GF-D8 (cell line): ENCODE measurements at regions not wholly inside any gene's neighbourhood (a gene's known extent, or its start where the extent isn't known, plus 50 kb on each side); places are given as distances from the start of the nearest gene placed in this dataset.

ENCODE experiments used
- DNase-seq: peaks from one replicate; lab custom pipeline; 2025; lab: John Stamatoyannopoulos, UW

DNA sequence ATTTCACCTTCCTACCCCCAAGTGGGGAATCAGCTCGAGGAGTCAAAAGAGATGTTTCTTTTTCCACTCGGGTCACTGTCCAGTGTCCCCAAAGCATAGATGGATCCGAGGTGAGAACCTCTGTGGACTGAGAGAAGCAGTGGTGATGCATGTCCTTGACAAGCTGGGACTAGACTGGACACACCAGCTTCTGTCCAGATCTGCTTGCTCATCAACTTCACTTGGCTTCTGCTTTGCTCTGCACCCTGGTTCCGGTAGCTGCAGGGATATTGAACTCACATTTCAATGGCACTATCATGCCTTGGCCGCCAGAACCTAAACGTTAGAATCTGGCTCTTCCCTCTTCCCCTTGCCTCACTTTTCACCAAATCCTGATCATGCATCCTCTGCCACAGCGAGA is 50.3 kb upstream of the CXCL12 start:
- DNase-seq = no peak

DNA sequence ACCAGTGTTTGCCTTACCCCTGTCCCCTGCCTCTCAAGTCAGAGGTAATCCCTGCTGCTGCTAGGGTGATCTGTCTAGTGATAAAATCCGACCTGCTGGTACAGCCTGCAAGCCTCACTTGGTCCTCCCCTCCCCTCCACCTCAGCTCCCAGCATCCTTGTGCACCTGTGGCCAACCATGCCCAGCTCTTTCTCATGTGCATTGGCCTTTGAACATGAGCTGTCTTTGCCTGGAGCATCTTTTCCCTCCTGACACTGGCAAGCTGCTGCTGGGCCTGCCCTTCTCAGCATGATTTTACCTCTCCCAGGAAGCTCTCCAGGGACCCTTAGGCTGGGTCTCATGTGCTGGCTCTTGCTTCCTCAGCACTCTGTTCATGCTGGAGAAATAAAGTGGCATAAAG is 51.3 kb upstream of the CXCL12 start:
- DNase-seq = no peak

DNA sequence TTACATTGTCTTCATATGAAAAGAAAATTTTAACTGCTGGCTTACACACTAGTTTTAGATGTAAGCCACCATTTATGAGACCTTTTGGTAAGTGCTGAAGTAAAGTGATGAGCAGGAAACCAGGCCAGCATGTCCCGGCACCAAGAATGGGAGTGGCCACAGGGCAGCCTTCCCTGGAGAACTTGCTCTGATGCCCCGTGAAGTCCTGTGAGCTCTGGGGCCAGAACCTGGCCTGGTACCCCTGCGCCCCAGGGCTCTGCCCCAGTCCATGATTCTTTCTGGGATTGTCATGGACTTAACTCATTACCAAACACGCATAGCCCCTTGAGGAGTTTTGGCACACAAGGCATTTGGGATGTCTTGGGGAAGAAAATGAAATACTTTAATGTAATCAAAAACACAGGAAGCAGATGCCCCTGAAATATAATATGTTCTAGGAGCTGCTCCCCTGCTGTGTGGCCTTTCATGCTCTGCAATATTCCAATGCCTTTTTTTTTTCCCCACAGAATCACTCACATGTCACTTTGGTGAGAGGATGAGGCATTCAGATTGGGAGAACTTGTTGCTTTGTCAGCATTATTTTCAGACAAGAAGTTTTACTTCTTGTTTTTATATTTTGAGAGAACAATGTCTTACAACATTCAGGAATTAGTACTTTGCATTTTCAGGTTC is 53.1 kb upstream of the CXCL12 start:
- DNase-seq = no peak

DNA sequence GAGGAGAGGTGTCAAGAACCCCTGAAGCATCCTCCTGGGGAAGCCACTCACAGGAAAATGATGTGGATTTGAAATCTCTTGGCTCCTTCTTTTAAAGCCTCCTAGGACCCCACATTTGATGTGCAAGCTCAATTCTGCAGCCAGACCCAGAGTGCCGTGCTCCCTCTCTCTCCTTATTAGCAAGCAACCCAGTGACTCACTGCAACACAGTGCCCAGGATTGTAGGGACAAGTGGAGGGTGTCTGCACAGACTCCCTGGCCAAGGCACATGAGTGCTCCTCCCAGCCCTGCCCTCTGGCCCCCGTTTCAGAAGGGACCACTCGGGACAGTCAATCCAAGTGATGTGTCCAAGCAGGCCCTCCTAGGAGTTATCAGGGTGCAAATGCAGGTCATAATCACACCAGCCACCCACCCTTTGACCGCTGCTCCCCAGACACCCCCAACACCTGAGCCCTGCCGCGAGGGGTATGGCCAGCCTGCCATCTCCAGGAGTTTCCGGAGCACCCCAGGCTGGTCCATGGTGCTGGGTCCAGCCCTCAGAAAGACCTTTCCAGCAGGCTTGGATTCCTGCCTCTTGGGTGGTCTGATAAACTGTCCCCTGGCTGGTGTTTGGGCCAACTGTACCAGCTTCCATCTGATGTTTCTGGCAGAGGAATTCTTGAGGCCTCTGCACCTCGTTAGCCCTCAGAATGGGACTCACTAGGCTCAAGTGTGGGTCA is 54.5 kb upstream of the CXCL12 start:
- no peak for DNase-seq

DNA sequence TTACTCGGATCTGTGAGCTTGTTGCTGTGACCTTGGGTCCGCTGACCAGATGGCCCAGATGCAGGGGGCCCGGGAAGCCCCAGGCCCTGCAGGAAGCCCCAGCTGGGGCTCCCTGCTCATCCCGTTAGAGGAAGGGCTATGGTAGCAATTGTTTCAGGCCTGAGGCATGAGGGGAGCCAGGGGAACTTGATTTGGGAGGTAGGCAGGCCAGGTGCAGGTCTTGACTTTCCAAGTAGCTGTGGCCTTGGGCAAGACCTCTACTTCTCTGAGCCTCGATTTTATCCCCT is 55.0 kb upstream of the CXCL12 start:
- DNase-seq = no peak

DNA sequence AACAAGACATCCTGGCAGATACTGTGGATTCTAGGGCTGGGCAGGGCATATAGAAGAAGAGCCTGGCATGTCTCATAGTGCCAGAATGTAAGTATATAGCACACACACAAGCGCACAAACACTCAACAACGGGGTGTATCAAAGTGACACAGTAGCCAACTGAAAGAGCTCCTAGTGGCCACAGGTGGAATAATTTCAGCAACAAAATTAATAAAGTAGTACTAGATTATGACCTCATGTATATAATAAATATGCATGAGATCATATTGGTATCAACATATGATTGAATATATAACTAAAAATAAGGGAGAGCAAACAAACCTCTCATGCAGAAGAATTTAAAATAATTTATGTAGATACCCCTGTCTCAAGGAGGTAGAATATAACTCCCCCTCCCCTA is 72.4 kb upstream of the CXCL12 start:
- DNase-seq = no peak

DNA sequence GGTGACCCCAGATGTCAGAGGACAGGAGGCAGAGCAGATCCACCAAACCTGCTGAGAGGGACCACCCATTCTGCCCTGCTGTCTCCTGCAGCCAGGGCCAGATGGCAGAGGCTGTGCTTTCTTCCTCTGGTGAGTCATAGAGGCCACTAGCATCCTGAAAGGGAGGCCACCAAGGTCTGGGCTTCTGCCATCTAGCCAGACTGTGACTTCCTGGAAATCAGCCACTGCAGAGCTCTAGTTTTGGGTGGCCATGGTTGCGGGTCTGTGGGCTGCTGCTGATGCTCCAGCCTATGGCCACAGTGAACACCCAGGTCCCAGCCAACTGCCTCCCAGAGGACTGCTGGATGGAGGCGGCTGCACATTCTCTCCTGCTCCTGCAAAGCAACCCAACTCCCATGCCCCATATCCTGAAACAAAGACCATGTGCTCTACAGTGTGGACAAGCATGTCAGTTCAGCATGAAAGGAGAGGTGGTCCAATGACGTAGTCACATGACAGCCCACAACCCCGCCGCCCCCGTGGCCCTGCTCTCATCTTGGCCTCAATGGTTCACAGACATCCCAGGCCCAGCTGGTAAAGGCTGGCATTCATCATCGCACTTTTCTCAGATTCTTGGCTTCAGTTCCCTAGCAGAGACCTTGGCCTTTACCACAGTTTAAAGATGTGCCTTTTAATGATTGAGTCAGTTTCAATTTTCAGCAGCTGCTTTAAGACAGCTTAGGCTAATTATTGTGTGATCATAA is 73.9 kb upstream of the CXCL12 start:
- no peak for DNase-seq

DNA sequence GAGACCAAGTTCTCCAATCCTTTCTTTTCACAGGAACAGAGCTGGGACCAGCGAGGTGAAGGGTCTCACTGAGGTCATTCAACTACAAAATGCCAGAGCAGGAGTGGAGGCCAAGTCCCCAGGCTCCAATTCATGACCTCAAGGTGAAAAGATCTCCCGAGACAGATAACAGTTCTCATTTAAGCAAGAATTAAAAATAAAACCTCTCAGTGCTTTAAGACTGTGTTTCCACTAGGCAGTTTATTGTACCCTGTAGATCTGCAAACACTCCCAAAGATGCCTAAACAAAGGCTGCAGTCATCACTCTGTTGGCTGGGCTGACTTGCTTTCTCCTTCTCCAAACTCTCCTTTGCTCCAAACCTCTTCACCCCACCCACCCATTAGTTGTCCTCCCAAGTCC is 74.8 kb upstream of the CXCL12 start:
- no peak for DNase-seq

DNA sequence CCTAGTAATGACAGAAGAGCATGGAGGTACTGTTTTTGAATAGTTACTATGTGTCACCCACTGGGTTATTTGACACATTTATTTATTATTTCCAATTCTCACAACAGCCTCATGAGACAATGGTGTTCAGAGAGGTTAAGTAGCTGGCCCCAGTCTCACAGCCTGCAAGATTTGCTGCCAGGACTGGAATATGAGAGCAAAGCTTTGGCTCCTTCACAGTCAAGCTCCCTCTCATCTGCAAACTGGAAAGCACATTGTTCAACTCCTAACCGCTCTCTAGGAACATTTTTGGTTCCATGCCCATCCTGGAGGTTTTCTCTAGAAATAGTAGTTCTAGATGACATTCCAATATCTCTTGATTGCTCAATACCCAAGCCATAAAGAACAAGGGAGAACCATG is 75.5 kb upstream of the CXCL12 start:
- DNase-seq = no peak

DNA sequence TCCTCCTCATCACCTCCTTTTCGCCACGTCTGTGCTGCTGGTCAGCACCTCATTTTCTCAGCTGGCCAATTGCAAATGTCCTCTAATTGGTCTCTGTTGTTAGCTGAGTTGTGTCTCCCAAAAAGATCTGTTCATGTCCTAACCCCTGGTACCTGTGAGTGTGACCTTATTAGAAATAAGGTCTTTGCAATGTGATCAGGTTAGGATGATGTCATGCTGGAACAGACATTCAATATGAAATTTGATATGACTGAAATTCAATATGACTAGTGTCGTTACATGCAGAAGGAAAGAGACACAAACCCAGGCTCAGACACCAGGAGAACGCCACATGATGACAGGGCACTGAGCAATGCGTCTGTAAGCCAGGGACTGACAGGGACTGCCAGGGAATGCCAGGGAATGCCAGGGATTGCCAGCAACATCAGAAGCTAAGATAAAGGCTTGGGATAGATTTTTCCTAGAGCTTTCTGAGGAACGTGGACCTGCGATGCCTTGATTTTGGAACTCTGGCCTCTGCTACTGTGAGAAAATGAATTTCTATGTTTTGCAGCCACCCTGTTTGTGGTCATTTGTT is 77.5 kb upstream of the CXCL12 start:
- no peak for DNase-seq

DNA sequence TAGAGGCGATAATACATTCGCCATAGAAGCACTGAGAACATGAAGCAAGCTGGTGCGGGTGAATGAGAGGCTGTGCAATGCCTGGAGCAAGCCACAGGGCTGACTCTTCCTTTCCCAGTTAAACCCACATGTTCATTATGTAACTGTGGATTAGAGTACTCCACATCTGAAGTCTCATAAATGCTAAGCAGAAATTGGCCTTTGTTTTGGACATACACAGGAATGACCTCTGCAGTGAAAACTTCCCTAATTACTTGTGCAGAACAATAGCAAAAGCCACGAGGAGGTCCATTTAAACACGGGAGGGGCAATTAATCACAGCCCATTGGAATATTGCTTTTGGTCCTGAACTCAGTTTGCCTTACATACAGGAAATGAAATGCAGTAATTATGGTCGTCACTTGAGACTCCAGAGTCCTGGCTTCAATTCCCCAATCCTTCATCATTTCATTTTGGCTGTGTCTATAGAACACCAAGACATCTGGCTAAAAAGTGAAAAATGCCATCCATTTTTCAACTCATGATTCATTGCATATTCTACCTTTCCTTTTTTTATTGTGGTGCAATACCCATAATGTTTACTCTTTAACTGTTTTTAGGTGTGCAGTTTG is 78.7 kb upstream of the CXCL12 start:
- no peak for DNase-seq

DNA sequence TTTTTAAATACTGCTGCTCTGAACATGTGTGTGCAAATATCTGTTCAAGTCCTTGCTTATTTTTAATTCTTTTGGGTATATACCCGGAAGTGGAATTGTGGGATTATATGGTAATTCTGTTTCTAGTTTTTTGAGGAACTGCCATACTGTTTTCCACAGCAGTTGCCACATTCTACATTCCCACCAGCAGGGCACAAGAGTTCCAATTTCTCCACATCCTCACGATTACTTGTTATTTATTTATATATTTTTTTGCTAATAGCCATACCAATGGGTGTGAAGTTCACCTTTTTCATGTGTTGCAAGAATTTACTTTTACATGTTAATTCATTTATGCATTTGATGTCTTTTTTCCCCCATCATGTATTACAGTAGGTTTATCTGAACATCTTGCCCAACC is 79.6 kb upstream of the CXCL12 start:
- no peak for DNase-seq

DNA sequence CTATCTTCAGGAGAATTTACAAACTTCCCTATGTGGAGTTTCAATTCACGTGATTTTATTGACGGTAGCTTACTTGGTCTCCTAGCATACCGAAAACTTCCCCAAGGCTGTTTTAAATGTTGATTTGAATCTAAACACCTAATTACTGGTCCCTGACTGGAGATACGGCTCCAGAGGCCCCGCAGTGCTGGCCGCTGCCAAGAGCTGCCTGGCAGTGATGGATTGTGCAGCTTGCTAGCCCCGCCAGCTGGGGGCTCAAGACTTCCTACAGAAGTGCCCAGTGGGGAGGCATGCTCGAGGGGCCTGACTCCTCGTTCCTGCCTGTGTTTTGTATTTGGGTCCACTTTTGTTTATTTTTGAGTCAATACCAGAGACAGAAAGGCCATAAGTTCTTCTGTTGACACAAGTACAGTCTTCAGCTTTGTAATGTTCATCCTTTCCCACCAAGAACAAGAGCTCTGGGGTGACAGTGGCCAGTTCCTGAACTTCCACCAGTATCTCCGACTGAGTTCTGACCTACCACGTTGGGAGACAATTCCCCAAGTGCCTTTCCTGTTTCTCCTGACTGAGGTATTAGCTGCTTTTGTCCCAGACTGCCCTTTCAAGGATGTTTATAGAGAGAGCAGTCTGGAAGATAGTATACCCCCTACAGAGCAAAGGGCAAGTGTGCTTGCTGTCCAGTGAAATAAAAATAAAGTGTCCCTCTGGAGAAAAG is 80.7 kb upstream of the CXCL12 start:
- no peak for DNase-seq

DNA sequence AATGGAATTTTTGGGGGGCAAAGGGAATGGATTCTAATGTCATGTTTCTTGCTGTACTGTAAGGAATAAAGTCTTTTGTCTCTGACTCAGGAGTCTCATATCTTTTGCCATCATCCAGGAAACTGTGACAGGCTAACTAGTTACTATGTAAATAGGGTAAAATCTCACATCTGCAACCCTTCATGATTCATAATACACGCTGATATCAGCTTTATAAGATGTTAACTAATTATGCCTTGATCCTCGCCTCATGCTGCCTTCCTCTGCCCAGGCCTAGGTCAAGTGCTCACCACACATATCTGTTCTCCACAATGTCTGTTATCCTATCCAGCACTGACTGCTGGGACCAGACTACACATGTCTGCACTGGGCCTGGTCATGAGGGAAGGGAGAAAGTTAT is 81.3 kb upstream of the CXCL12 start:
- no peak for DNase-seq

DNA sequence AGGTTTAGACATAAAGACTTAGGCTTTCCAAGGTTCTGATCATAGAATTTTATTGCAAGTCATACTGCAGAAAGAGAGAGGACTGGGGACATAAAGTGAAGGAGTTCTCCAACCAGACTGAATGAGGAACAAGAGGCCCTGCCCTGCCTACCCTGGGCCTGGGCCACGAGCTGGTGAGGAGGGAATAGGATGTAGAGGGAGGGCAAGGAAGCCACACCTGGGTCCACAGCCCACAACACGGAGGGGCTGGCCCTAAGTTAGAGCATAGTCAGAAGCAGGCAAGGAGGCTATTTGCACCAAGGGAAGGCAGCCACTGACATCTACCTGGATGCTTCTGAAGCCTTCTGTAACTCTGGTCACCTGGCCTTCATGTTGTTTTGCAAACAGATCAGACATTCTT is 82.2 kb upstream of the CXCL12 start:
- DNase-seq = no peak

DNA sequence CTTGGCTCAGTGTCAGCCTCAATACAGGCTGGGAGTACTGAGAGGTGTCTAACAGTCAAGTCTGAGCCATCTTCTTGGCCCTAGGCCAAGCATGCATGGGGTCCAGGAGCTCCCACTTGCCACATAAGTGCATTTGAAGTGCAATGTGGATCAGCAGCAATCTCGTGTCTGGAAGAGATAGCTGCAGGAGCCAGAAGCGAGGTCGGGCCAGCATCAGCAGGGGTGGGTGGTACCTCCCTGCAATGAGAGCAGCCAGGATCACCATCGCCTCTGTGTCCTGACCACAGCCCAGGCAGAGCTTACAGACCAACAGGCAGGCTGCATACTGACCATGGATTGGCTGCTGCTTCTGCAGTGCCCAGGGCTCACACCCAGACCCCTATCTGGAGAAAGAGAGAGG is 83.0 kb upstream of the CXCL12 start:
- no peak for DNase-seq

DNA sequence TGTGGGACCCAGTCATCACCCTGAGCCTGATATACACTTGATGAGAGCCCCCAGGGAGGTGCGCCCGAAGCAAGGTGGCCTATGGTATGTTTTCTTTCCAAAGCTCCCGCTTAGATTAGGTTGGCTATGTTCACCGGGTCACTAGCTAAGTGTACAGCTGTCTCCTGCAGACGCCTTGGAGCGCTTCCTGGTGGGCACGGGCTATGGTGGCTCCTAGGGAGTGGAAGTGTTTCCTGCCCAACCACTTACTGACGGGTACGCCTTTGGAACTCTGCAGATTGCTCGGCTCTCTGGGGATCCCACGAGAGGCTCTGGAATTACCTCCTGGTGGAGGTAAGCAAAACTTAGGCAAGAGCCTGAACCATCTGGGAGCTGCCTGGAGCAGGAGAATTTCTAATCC is 83.6 kb upstream of the CXCL12 start:
- DNase-seq = no peak

DNA sequence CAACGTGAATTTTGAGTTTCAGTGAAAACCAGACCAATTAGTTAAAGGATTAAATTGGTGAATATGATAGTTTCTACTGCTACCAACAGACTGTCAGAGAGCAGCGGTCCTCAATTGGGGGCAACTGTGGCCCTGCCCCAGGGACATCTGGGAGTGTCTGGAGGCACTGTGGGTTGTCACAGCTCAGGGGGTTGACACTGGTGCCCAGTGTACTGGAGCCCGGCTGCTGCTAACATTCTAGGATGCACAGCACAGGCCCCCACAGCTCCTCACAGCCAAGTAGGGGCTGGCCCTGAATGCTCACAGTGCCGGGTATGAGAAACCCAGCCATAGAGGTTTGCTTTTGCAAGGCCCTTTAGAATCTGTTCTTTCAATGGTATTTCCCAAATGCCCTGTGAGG is 84.1 kb upstream of the CXCL12 start:
- DNase-seq = no peak

DNA sequence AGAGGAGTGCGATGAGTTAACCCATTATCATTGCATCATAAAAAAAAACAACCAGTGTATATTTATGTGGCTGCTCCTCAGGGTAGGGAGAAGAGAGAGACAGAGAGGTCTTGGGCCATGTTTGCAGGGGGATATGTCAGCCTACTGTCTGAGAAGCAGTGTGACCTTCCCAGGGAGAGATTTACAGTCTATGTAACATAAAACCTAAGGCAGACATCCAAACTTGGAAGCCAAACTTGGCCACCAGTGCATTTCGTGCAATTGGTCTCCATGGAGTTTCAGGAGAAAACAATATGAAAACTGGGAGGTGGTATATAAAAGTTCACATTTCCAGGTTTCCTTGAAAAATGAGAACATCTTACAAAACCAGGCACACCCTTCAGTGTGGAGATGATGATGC is 85.9 kb upstream of the CXCL12 start:
- DNase-seq = no peak

DNA sequence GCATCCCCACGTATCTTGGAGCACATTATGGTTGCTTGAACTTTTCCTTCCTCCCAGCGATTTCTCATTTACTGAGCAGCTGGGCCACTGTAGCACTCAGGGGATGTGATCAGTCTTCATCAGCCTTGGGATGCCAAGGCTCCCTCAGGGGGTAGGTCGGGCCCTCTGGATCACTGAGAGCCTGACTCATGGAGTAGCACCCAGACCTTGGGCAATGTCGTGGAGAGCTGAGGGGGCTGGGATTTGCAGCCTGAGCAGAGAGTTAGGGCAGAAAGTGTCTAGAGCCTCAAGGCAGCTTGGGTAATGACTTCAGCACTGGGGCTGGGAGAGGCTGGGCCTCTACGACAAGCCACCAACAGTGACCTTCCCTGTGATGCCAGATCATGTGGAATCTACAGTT is 86.5 kb upstream of the CXCL12 start:
- no peak for DNase-seq

DNA sequence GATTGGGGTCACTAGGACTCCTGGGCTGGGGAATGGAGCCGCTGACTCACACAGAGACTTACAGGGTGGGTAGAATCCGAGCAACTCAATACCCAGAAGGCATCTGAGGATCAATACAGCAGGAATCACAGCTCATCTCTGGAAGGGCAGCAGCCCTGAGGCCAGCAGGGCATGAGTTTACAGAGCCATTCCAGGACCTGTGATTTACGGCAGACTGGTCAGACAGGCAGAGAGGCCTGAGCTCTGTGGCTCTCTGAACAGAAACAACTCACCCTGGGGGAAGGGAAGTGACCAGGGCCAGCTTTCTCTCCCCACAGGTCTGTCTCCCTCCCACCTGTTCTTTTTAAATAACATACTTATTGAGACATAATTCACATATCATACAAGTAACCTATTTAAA is 88.2 kb upstream of the CXCL12 start:
- DNase-seq = no peak

DNA sequence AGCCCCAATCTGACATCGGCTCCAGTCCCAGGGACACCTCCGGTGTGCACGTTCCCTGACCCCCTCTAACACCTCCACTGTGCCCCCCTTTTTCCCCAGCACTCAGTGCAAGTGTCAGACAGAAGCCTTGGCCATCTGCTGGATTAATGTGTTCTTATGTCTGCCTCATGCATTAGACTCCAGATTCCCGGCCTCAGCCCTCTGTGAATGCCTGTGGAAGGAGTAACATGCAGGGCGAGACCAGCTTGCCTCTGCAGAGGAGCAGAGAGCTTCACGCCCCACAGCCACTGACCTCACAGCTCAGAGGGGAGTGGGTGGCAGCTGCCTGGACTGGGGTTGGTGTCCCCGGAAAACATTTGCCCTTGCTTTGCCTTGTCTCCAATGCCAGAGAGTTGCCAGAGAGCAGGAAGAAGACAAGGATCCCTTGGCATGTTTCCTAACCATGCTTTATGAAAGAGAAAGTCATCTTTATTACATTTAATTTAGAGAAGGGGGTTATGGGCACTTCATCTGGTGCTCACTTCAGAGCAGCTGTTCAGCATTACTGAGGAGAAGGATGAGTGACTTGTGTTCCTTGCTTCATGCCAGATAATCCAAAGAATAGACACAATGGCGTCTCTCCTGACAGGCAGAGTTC is 91.6 kb upstream of the CXCL12 start:
- no peak for DNase-seq
